H9 (cell line): ENCODE measurements at regions not wholly inside any gene's neighbourhood (a gene's known extent, or its start where the extent isn't known, plus 50 kb on each side); places are given as distances from the start of the nearest gene placed in this dataset.
"Not testable (repeated sequence)": the region's sequence is repeated elsewhere in the genome, so short reads cannot be mapped to it uniquely, and the experiment has no call there.

Source experiments
- DNase-seq: peaks from one replicate; pipeline ENCODE4 v3.0.0-alpha.2; 2017
- H2AFZ ChIP-seq: one replicate; pipeline ENCODE4 v1.6.1; 2013; ENCODE audit warnings: mild to moderate bottlenecking, low read length, control low read depth, moderate library complexity
- H2AK5ac ChIP-seq: 2 replicates; pipeline ENCODE4 v1.6.1; 2013; ENCODE audit warnings: low read length, control low read depth, mixed read lengths; ENCODE audit not compliant: insufficient read length
- H2BK120ac ChIP-seq: one replicate; pipeline ENCODE4 v1.6.1; 2013; ENCODE audit warnings: low read depth, mild to moderate bottlenecking, low read length, control low read depth, inconsistent platforms; ENCODE audit not compliant: poor library complexity, severe bottlenecking
- H2BK12ac ChIP-seq: 2 replicates; pipeline ENCODE4 v1.6.1; 2013; ENCODE audit warnings: low read length, control low read depth, mixed read lengths, low read depth; ENCODE audit not compliant: insufficient read length
- H2BK15ac ChIP-seq: 2 replicates; pipeline ENCODE4 v1.6.1; 2013; ENCODE audit warnings: low read depth, low read length, control low read depth
- H2BK20ac ChIP-seq: one replicate; pipeline ENCODE4 v1.6.1; 2013; ENCODE audit warnings: low read depth, mild to moderate bottlenecking, low read length, control low read depth, inconsistent platforms; ENCODE audit not compliant: poor library complexity, severe bottlenecking
- H2BK5ac ChIP-seq: 2 replicates; pipeline ENCODE4 v1.6.1; 2013; ENCODE audit warnings: low read length, control low read depth, mixed read lengths; ENCODE audit not compliant: insufficient read length
- H3K14ac ChIP-seq: 2 replicates; pipeline ENCODE4 v1.6.1; 2013; ENCODE audit warnings: low read length, control low read depth; ENCODE audit not compliant: insufficient read depth
- H3K18ac ChIP-seq: 2 replicates; pipeline ENCODE4 v1.6.1; 2013; ENCODE audit warnings: low read depth, mild to moderate bottlenecking, mixed read lengths, low read length, control low read depth; ENCODE audit not compliant: insufficient read length
- H3K23ac ChIP-seq: 2 replicates; pipeline ENCODE4 v1.6.1; 2013; ENCODE audit warnings: low read length, control low read depth, mixed read lengths, low read depth; ENCODE audit not compliant: insufficient read length
- H3K23me2 ChIP-seq: 2 replicates; pipeline ENCODE4 v1.6.1; 2013; ENCODE audit warnings: low read depth, mild to moderate bottlenecking, mixed read lengths, low read length, control low read depth; ENCODE audit not compliant: insufficient read length, poor library complexity, severe bottlenecking
- H3K27ac ChIP-seq: 2 replicates; pipeline ENCODE4 v1.5.1; 2013; ENCODE audit warnings: low read length, control low read depth, mixed read lengths, low read depth; ENCODE audit not compliant: insufficient read length
- H3K27me3 ChIP-seq: 2 replicates; pipeline ENCODE4 v1.6.1; 2013; ENCODE audit warnings: low read length, control low read depth, inconsistent platforms; ENCODE audit not compliant: insufficient read depth
- H3K4ac ChIP-seq: 2 replicates; pipeline ENCODE4 v1.6.1; 2013; ENCODE audit warnings: low read depth, mild to moderate bottlenecking, control low read depth, inconsistent platforms, low read length, moderate library complexity
- H3K4me1 ChIP-seq: 2 replicates; pipeline ENCODE4 v1.6.1; 2013; ENCODE audit warnings: low read length, control low read depth, inconsistent platforms; ENCODE audit not compliant: insufficient read depth
- H3K4me2 ChIP-seq: 2 replicates; pipeline ENCODE4 v1.6.1; 2013; ENCODE audit warnings: low read length, control low read depth, mixed read lengths; ENCODE audit not compliant: insufficient read length, insufficient read depth
- H3K56ac ChIP-seq: 2 replicates; pipeline ENCODE4 v1.6.1; 2013; ENCODE audit warnings: low read depth, mild to moderate bottlenecking, mixed read lengths, low read length, control low read depth; ENCODE audit not compliant: insufficient read length
- H3K79me1 ChIP-seq: 2 replicates; pipeline ENCODE4 v1.6.1; 2013; ENCODE audit warnings: low read depth, mild to moderate bottlenecking, moderate library complexity, low read length, control low read depth, inconsistent platforms; ENCODE audit not compliant: insufficient read depth, poor library complexity, severe bottlenecking
- H3K79me2 ChIP-seq: 2 replicates; pipeline ENCODE4 v1.6.1; 2013; ENCODE audit warnings: low read length, control low read depth, inconsistent platforms; ENCODE audit not compliant: insufficient read depth
- H3K9ac ChIP-seq: 2 replicates; pipeline ENCODE4 v1.6.1; 2013; ENCODE audit warnings: low read length, control low read depth, mixed read lengths; ENCODE audit not compliant: insufficient read length; ENCODE audit errors: extremely low read depth
- H3K9me3 ChIP-seq: one replicate; pipeline ENCODE4 v1.6.1; 2013; ENCODE audit warnings: low read depth, low read length, inconsistent platforms; ENCODE audit not compliant: control insufficient read depth
- H3T11ph ChIP-seq: one replicate; pipeline ENCODE4 v1.6.1; 2013; ENCODE audit warnings: mild to moderate bottlenecking, low read length, control low read depth, inconsistent platforms
- H4K20me1 ChIP-seq: one replicate; pipeline ENCODE4 v1.6.1; 2013; ENCODE audit not compliant: control insufficient read depth, insufficient read length, insufficient read depth
- H4K5ac ChIP-seq: 2 replicates; pipeline ENCODE4 v1.6.1; 2013; ENCODE audit warnings: low read depth, mild to moderate bottlenecking, mixed read lengths, low read length, control low read depth; ENCODE audit not compliant: insufficient read length
- H4K8ac ChIP-seq: replicated peaks from 2 replicates; pipeline ENCODE4 v1.6.1; 2013; ENCODE audit warnings: low read length, control low read depth, mixed read lengths, low read depth; ENCODE audit not compliant: insufficient read length
- H4K91ac ChIP-seq: 2 replicates; pipeline ENCODE4 v1.6.1; 2013; ENCODE audit warnings: low read depth, mild to moderate bottlenecking, moderate library complexity, mixed read lengths, low read length, control low read depth; ENCODE audit not compliant: insufficient read length
- H3K27ac Mint-ChIP-seq, 3 experiments: 2 replicates in 2 of 3; 3 replicates in 1 of 3; pipeline ENCODE4 v1.8.0; 2020 to 2021; ENCODE audit warnings: mixed read lengths in 3 of 3, mild to moderate bottlenecking in 1 of 3, moderate library complexity in 1 of 3
- H3K27me3 Mint-ChIP-seq: 2 replicates; pipeline ENCODE4 v1.8.0; 2021; ENCODE audit warnings: low read depth, mild to moderate bottlenecking, moderate library complexity, mixed read lengths
- H3K36me3 Mint-ChIP-seq, 3 experiments: 2 replicates in 2 of 3; 3 replicates in 1 of 3; pipeline ENCODE4 v1.8.0; 2020 to 2021; ENCODE audit warnings: low read depth in 3 of 3, mixed read lengths in 3 of 3; ENCODE audit not compliant: insufficient read depth in 1 of 3
- H3K4me1 Mint-ChIP-seq, 2 experiments: 2 replicates each; pipeline ENCODE4 v1.8.0; 2020; ENCODE audit warnings: mixed read lengths in 2 of 2
- H3K4me3 Mint-ChIP-seq, 2 experiments: 2 replicates in 1 of 2; 3 replicates in 1 of 2; pipeline ENCODE4 v1.8.0; 2020 to 2021; ENCODE audit warnings: mild to moderate bottlenecking in 2 of 2, mixed read lengths in 2 of 2, moderate library complexity in 1 of 2
- H3K9me3 Mint-ChIP-seq, 2 experiments: 2 replicates in 1 of 2; 3 replicates in 1 of 2; pipeline ENCODE4 v1.8.0; 2020; ENCODE audit warnings: mild to moderate bottlenecking in 2 of 2, mixed read lengths in 2 of 2, moderate library complexity in 1 of 2
- CTCF ChIP-seq: fragments of 200-600 bp; sonication (generic); conservative IDR thresholded peaks from 3 replicates; pipeline ENCODE4 v1.8.0; 2021; ENCODE audit warnings: antibody characterized with exemption, mild to moderate bottlenecking
- WGBS: extraction: QIAGEN DNeasy Blood & Tissue Kit; methylation state at CpG from one replicate; pipeline ENCODE4 v1.1.7; 2013; ENCODE audit warnings: missing lambda C conversion rate, low lambda C conversion rate, mixed read lengths; ENCODE audit not compliant: insufficient read length; ENCODE audit errors: extremely low coverage; 5-methylcytosine and 5-hydroxymethylcytosine counted together

DNA sequence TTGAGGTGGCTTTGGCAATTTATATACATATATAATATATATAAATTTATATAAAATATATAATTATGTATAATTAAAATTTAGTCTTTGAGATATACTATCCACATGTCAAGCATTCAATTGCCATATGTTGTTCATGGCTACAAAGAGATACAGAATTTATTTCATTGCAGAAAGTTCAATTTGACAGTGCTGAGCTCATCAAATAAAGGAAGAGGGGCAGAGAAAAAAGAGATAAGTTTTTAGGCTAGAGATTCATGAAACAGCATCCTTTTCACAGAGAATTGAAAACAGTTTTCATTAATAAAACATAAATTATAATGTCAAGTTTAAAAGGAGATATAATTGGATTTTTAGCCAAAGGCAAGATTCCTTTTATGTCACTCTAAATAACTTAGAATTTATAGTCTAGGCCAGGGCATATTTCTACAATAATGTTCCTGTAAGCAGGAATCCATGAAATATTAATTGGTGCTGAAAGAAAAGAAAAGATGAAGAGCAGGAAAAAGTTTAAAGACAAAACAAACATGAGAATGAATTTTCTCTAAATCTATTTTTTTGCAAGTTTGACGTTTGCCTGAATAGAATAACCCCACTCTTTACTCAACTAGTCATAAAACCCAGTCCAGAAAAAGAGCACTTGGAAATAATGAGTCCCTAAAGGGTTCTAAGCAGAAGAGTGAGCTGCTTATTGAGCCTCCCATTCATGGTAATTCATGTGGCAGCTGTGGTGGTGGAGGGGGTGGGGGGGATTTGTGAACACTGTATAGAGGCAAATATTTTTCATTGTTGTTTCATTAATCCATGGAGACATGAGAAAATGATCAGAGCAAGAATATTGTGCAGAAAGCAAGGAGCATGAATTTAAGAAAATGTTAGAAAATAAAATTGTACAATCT, 1279.5 kb downstream of the CDH12 start:
- Histone ChIP-seq H3K79me1 (no peaks in the 10 kb centered on the region), H3K4ac (no peak overlapping the region), H2AFZ (no peak overlapping the region), H2BK15ac (no peak overlapping the region), H3K23ac (no peak overlapping the region), H2BK20ac (no peak overlapping the region), H2BK120ac (no peak overlapping the region), H4K20me1 (no peaks in the 10 kb centered on the region), H3T11ph (no peak overlapping the region), H4K91ac (no peak overlapping the region), H2AK5ac (no peak overlapping the region), H3K56ac (no peak overlapping the region), H2BK12ac (no peak overlapping the region), H3K4me2 (no peak overlapping the region), H3K4me1 (no peaks in the 10 kb centered on the region), H3K23me2 (no peaks in the 10 kb centered on the region), H3K79me2 (no peaks in the 10 kb centered on the region), H3K27ac (no peak overlapping the region), H3K14ac (no peak overlapping the region), H3K9me3 (no peaks in the 10 kb centered on the region), H4K8ac (no peak overlapping the region), H3K27me3 (no peaks in the 10 kb centered on the region), H2BK5ac (no peak overlapping the region), H4K5ac (no peak overlapping the region), H3K18ac (no peak overlapping the region), H3K9ac (no peak overlapping the region)
- Mint-ChIP-seq H3K36me3 (peaks cover 0 to 4% (median 2%) of the 10 kb centered on the region in 3 experiments; a peak in 3 of 7 replicates), H3K27me3 (no peaks in the 10 kb centered on the region), H3K9me3 (peaks cover 0 to 2% of the 10 kb centered on the region in 2 experiments; a peak in 1 of 5 replicates), H3K27ac (no peak overlapping the region), H3K4me3 (no peak overlapping the region), H3K4me1 (no peaks in the 10 kb centered on the region)
- WGBS: no CpG with 5 or more reads among the region's 1 CpG
- no peak for TF ChIP-seq CTCF
- no peak for DNase-seq

DNA sequence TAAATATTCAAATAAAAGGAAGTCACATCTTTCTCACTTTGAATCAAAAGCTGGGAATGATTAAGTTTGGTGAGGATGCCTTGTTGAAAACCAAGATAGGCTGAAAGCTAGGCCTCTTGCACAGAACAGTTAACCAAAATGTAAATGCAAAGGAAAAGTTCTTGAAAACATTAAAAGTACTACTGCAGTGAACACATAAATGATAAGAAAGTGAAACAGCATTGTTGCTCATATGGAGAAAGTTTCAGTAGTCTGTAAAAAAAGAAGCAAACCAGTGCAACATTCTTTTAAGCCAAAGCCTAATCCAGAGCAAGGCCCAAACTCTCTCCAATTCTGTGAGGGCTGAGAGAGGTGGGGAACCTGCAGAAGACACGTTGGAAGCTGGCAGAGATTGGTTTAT, 1281.9 kb downstream of the CDH12 start:
- H3K4me1 Mint-ChIP-seq, H3K9me3 Mint-ChIP-seq, H3T11ph ChIP-seq, H4K5ac ChIP-seq, H2BK20ac ChIP-seq, H2BK12ac ChIP-seq, H3K4ac ChIP-seq, H3K79me2 ChIP-seq, H2AK5ac ChIP-seq, H4K91ac ChIP-seq, H3K4me2 ChIP-seq, H2BK15ac ChIP-seq, H2AFZ ChIP-seq, H3K27ac ChIP-seq, H4K20me1 ChIP-seq, H3K4me1 ChIP-seq, H3K27me3 ChIP-seq, H3K18ac ChIP-seq, DNase-seq, H3K27ac Mint-ChIP-seq, H4K8ac ChIP-seq, H3K23ac ChIP-seq, H3K9ac ChIP-seq, H2BK120ac ChIP-seq, H3K4me3 Mint-ChIP-seq, H3K56ac ChIP-seq, H3K79me1 ChIP-seq, H3K36me3 Mint-ChIP-seq, H3K23me2 ChIP-seq, H3K14ac ChIP-seq, H3K27me3 Mint-ChIP-seq, H2BK5ac ChIP-seq, H3K9me3 ChIP-seq: not testable (repeated sequence)
- WGBS: no CpG with 5 or more reads among the region's 1 CpG
